ENCODE measurements at regions not wholly inside any gene's neighbourhood (a gene's known extent, or its start where the extent isn't known, plus 50 kb on each side); places are given as distances from the start of the nearest gene placed in this dataset.

GRCh38 chr15:77749236-77749997, 116.7 kb upstream of the LINGO1 start:
- no peak for DNase-seq

GRCh38 chr15:77748078-77749064, 115.7 kb upstream of the LINGO1 start:
- no peak for DNase-seq

GRCh38 chr15:77747175-77748077, 114.7 kb upstream of the LINGO1 start:
- no peak for DNase-seq

GRCh38 chr15:77746254-77747174, 113.8 kb upstream of the LINGO1 start:
- DNase-seq: no peak

- DNase-seq: no peak
Measured at GRCh38 chr15:77744398-77744797, 111.7 kb upstream of the LINGO1 start.

GRCh38 chr15:77742570-77742969, 109.9 kb upstream of the LINGO1 start:
- DNase-seq: no peak

GRCh38 chr15:77742127-77742526, 109.4 kb upstream of the LINGO1 start:
- no peak for DNase-seq

- DNase-seq: no peak
Measured at GRCh38 chr15:77741106-77741505, 108.4 kb upstream of the LINGO1 start.

- DNase-seq: no peak
Measured at GRCh38 chr15:77739591-77740378, 107.1 kb upstream of the LINGO1 start.

- no peak for DNase-seq
Measured at GRCh38 chr15:77738441-77739302, 106.0 kb upstream of the LINGO1 start.

- no peak for DNase-seq
Measured at GRCh38 chr15:77738038-77738370, 105.3 kb upstream of the LINGO1 start.

GRCh38 chr15:77737238-77738037, 104.7 kb upstream of the LINGO1 start:
- no peak for DNase-seq

- no peak for DNase-seq
Measured at GRCh38 chr15:77734306-77734705, 101.6 kb upstream of the LINGO1 start.

- no peak for DNase-seq
Measured at GRCh38 chr15:77733579-77734300, 101.0 kb upstream of the LINGO1 start.

- DNase-seq: no peak
Measured at GRCh38 chr15:77732514-77733335, 100.0 kb upstream of the LINGO1 start.

GRCh38 chr15:77731945-77732344, 99.2 kb upstream of the LINGO1 start:
- no peak for DNase-seq

- no peak for DNase-seq
Measured at GRCh38 chr15:77731067-77731466, 98.4 kb upstream of the LINGO1 start.
